ENCODE measurements at regions not wholly inside any gene's neighbourhood (a gene's known extent, or its start where the extent isn't known, plus 50 kb on each side); places are given as distances from the start of the nearest gene placed in this dataset.

DNA sequence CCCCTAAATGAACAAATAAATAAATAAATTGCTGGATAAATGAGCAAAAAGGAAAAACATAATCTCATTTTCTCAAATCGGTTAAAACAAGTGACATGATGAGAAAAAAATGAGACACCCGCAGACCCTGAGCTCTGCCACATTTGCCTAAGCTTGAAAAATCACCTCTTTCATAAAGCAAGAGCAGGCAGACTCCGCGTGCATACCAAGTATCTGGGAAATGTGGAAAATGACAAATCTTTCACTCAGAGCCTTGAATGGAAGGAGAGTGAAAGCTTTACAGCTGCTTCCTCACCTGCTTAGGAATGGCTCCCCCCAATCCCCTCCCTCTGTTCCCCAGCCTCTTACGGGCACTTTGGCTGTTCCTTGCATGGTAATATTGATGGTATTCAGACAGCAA, 355.5 kb upstream of the SUCLG2 start:
- H3K27ac ChIP-seq = no peak overlapping the region
- DNase-seq = no peak

DNA sequence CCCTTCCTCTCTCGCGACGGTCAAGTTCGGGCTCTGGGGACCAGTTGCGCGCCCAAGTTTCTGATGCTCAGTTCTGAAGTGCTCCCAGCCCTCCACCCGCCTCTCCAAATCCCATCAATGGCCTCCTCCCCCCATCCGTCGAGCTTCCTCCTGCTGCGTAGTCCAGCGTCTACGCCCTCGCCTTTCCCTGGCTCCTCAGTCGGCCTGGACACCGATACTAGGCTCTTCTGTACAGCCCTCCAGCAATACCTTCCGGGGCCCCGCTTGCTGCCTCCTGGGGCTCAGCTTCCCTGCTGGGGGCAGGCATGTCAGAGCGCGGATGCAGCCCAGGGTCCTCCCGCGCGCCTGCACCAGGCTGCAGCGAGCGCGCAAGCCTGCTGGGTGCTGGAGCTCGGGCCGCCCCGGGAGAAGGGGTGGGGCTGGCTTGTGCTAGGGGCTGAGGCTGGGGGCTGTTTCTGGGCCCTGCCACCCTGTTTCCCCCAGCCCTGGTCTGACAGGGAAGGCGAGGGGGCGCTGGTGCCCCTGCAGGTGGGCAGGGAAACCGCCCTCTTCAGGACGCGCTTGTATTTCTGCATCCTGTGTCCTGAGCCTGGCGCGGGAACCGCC, 353.3 kb upstream of the SUCLG2 start:
- peak overlapping the region in 3 of 4 donors; percentile 13 to 49 (median 45) for H3K4me3 ChIP-seq
- peaks cover 0 to 6% (median 0%) of the 10 kb centered on the region in 4 donors for H3K4me1 ChIP-seq
- H3K27me3 ChIP-seq = no peaks in the 10 kb centered on the region
- no peak for DNase-seq
- no peaks in the 10 kb centered on the region for H3K9me3 ChIP-seq
- no peak overlapping the region for H3K27ac ChIP-seq
- TF ChIP-seq, protein P1, sequence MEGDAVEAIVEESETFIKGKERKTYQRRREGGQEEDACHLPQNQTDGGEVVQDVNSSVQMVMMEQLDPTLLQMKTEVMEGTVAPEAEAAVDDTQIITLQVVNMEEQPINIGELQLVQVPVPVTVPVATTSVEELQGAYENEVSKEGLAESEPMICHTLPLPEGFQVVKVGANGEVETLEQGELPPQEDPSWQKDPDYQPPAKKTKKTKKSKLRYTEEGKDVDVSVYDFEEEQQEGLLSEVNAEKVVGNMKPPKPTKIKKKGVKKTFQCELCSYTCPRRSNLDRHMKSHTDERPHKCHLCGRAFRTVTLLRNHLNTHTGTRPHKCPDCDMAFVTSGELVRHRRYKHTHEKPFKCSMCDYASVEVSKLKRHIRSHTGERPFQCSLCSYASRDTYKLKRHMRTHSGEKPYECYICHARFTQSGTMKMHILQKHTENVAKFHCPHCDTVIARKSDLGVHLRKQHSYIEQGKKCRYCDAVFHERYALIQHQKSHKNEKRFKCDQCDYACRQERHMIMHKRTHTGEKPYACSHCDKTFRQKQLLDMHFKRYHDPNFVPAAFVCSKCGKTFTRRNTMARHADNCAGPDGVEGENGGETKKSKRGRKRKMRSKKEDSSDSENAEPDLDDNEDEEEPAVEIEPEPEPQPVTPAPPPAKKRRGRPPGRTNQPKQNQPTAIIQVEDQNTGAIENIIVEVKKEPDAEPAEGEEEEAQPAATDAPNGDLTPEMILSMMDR (IDR thresholded peaks at IDR 0.05) = no peak
- no peak for TF ChIP-seq POLR2A (IDR thresholded peaks at IDR 0.05)
- H3K36me3 ChIP-seq = no peaks in the 10 kb centered on the region

More for the DNA sequence above, 355.5 kb upstream of the SUCLG2 start:
- TF ChIP-seq, protein P1 (IDR thresholded peaks at IDR 0.05) = no peak
- no peak for TF ChIP-seq POLR2A (IDR thresholded peaks at IDR 0.05)
- H3K36me3 ChIP-seq = no peaks in the 10 kb centered on the region
- H3K4me1 ChIP-seq = peaks cover 0 to 6% (median 0%) of the 10 kb centered on the region in 4 donors
- H3K27me3 ChIP-seq = no peaks in the 10 kb centered on the region
- H3K9me3 ChIP-seq = no peaks in the 10 kb centered on the region
- H3K4me3 ChIP-seq = no peak overlapping the region

DNA sequence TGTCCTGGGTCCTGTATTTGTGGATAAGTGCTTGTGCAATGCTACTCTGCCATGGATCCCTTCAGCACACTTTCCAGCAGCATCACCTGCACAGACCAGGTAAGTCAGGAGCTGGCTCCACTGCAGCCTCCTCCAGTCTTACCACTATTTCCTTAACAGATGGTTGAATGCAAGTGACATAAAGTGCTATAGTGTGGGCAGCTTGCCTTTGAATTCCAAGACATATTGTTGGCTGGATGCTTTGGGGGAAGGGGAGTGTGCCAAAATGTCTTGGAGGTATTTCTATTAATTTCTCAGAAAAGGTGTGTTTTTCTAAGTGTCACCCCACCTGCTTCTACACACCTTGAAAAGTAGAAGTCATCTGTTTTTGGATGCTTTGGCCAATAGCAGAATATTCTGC, 352.2 kb upstream of the SUCLG2 start:
- no peak overlapping the region for H3K4me3 ChIP-seq
- no peak for TF ChIP-seq POLR2A (IDR thresholded peaks at IDR 0.05)
- TF ChIP-seq, protein P1 (IDR thresholded peaks at IDR 0.05) = no peak
- no peak overlapping the region for H3K27ac ChIP-seq
- H3K9me3 ChIP-seq = no peaks in the 10 kb centered on the region
- no peaks in the 10 kb centered on the region for H3K36me3 ChIP-seq
- DNase-seq = no peak
- H3K27me3 ChIP-seq = no peaks in the 10 kb centered on the region
- H3K4me1 ChIP-seq = peaks cover 0 to 6% (median 0%) of the 10 kb centered on the region in 4 donors

DNA sequence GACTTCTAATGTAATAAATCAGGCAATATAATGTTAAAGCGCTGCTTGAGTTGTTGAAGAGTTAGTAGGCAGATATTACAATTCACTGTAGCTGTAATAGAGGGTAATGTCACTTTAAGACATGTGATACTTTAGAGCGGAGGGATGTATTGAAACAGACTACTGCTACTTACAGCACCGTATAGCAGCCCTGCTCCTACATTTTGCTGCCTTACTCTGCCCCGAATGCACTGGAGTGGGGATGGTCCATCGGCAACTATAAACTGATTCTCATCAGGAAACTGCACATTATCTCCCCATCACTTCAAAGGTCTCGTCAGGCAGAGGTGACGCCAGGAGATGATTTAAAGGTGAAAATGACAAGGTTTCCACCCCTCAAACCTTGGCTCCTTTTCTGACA, 349.7 kb upstream of the SUCLG2 start:
- Histone ChIP-seq H3K27me3 (no peaks in the 10 kb centered on the region), H3K36me3 (no peaks in the 10 kb centered on the region), H3K4me3 (no peak overlapping the region), H3K9me3 (no peaks in the 10 kb centered on the region), H3K27ac (no peak overlapping the region), H3K4me1 (peaks cover 0 to 6% (median 0%) of the 10 kb centered on the region in 4 donors)
- TF ChIP-seq POLR2A (IDR thresholded peaks at IDR 0.05) = no peak
- TF ChIP-seq, protein P1 (IDR thresholded peaks at IDR 0.05) = no peak
- DNase-seq = no peak

DNA sequence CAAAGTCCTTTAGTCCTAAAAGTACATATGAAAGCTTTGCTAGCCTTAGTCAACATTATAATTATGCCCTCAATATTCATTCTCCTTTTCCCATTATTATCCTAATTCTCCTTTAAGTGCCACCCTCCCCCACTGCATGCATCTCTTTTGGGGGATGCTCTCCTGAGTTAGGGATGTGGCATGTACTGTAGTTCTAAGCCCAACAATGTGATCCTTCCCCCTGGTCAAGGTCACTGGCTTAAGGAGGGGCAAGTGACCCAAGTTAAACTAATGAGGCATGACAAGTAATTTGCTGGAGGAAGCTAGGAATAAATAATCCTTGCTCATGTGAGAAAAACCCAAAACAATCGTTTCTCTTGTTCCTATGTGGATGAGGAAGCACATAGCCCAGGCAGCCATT, 343.9 kb upstream of the SUCLG2 start:
- no peaks in the 10 kb centered on the region for H3K27me3 ChIP-seq
- H3K36me3 ChIP-seq = no peaks in the 10 kb centered on the region
- no peak overlapping the region for H3K27ac ChIP-seq
- H3K4me3 ChIP-seq = no peak overlapping the region
- TF ChIP-seq, protein P1 (IDR thresholded peaks at IDR 0.05) = no peak
- no peak for TF ChIP-seq POLR2A (IDR thresholded peaks at IDR 0.05)
- no peaks in the 10 kb centered on the region for H3K9me3 ChIP-seq
- H3K4me1 ChIP-seq = no peaks in the 10 kb centered on the region
- DNase-seq = no peak

DNA sequence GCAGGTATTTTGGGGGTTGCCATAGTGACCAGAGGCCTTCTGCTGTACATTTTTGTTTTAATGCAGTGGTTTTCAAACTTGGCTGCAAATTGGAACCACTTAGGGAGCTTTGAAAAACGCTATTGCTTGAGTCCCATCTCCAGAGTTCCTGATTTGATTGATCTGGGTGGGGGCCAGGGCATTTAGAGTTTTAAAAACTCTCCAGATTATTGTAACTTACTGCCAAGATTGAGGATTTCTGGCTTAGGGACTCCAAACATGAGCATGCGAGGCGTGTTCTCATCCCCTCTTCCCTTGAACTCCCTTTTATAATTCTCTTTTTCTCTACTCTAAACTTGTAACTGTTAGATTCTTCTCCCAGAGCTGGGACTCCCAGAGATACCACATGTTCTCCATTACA, 340.8 kb upstream of the SUCLG2 start:
- no peak overlapping the region for H3K27ac ChIP-seq
- no peaks in the 10 kb centered on the region for H3K4me1 ChIP-seq
- H3K4me3 ChIP-seq = no peak overlapping the region
- TF ChIP-seq POLR2A (IDR thresholded peaks at IDR 0.05) = no peak
- TF ChIP-seq, protein P1 (IDR thresholded peaks at IDR 0.05) = no peak
- no peaks in the 10 kb centered on the region for H3K27me3 ChIP-seq
- no peaks in the 10 kb centered on the region for H3K9me3 ChIP-seq
- no peak for DNase-seq
- H3K36me3 ChIP-seq = no peaks in the 10 kb centered on the region

All from Peyer's patch (tissue), 4 donors.